ENCODE measurements at regions not wholly inside any gene's neighbourhood (a gene's known extent, or its start where the extent isn't known, plus 50 kb on each side); places are given as distances from the start of the nearest gene placed in this dataset.

DNA sequence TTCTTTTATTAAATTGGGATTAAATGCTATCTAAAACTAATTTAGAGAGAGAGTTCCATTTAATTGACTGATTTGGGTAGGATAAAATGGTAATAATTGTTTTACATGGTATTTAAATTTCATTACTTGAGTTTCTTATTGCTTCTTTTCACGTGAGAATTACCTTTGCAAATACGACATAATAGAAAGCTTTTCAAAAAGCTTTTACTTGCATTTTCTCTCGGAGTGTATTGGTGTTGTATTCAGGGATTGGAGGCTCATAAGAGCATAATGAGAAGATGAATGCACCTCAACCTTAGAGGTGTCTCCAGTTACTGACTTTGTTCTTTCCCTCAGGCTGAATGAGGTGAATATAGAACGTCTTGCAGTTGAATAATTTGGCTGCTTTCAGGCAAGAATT lies 67.4 kb upstream of the CPHXL start:
- no peak overlapping the region for H3K4me3 Mint-ChIP-seq
- H3K4me1 Mint-ChIP-seq, result peaks cover 15% of the 10 kb centered on the region
- TF ChIP-seq, protein P1, sequence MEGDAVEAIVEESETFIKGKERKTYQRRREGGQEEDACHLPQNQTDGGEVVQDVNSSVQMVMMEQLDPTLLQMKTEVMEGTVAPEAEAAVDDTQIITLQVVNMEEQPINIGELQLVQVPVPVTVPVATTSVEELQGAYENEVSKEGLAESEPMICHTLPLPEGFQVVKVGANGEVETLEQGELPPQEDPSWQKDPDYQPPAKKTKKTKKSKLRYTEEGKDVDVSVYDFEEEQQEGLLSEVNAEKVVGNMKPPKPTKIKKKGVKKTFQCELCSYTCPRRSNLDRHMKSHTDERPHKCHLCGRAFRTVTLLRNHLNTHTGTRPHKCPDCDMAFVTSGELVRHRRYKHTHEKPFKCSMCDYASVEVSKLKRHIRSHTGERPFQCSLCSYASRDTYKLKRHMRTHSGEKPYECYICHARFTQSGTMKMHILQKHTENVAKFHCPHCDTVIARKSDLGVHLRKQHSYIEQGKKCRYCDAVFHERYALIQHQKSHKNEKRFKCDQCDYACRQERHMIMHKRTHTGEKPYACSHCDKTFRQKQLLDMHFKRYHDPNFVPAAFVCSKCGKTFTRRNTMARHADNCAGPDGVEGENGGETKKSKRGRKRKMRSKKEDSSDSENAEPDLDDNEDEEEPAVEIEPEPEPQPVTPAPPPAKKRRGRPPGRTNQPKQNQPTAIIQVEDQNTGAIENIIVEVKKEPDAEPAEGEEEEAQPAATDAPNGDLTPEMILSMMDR (IDR thresholded peaks at IDR 0.05; ENCODE audit: unreplicated experiment), result no peak
- H3K9me3 Mint-ChIP-seq, result peaks cover 7% of the 10 kb centered on the region
- peaks cover 14% of the 10 kb centered on the region for H3K27me3 Mint-ChIP-seq (ENCODE audit: low read depth)
- DNase-seq (ENCODE audit: low spot score in 2 of 2, unreplicated experiment in 2 of 2), result no peak
- no peaks in the 10 kb centered on the region for H3K36me3 Mint-ChIP-seq
- no peak overlapping the region for H3K27ac Mint-ChIP-seq

DNA sequence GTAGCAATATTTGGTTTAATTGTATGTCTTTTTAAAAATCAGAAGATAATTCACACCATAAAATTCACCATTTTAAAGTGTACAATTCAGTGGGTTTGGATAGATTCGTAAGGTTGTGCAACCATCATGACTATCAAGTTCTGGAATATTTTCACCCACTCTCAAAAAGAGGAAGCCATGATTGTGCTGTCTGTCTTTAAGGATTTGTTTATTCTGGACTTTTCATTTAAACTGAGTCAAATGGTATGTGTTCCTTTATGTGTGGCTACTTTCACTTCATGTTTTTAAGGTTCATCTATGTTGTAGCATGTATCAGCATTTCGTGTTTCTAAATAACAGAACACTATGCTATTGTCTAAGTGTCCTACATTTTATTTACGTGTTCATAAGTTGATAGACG lies 68.1 kb upstream of the CPHXL start:
- peaks cover 14% of the 10 kb centered on the region for H3K4me1 Mint-ChIP-seq
- no peak overlapping the region for H3K4me3 Mint-ChIP-seq
- peaks cover 7% of the 10 kb centered on the region for H3K9me3 Mint-ChIP-seq
- TF ChIP-seq, protein P1 (IDR thresholded peaks at IDR 0.05; ENCODE audit: unreplicated experiment), result no peak
- H3K27me3 Mint-ChIP-seq (ENCODE audit: low read depth), result peaks cover 14% of the 10 kb centered on the region
- H3K36me3 Mint-ChIP-seq, result no peaks in the 10 kb centered on the region
- no peak for DNase-seq (ENCODE audit: low spot score in 2 of 2, unreplicated experiment in 2 of 2)
- no peak overlapping the region for H3K27ac Mint-ChIP-seq

DNA sequence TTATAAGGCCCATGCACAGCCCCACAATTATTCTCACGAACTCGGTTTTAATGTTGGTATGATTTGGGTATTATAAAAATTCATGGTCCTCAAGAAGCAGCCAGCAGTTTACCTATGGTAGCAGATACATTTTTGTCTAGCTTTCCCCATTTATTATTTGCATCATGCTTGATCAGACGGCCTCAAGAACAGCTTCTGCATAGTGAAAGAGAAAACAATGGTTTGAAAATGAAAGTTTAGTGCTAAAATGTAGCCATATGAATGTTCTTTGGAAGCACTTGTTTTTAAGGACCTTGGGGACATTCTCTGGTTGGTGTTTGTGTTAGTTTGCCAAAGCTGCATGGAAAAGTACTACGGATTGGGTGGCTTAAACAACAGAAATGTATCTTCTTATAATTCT lies 72.4 kb upstream of the CPHXL start:
- H3K27me3 Mint-ChIP-seq (ENCODE audit: low read depth), result peaks cover 10% of the 10 kb centered on the region
- H3K4me1 Mint-ChIP-seq, result peaks cover 8% of the 10 kb centered on the region
- no peaks in the 10 kb centered on the region for H3K36me3 Mint-ChIP-seq
- H3K4me3 Mint-ChIP-seq, result no peak overlapping the region
- no peak for DNase-seq (ENCODE audit: low spot score in 2 of 2, unreplicated experiment in 2 of 2)
- H3K27ac Mint-ChIP-seq, result no peak overlapping the region
- H3K9me3 Mint-ChIP-seq, result peaks cover 7% of the 10 kb centered on the region
- TF ChIP-seq, protein P1 (IDR thresholded peaks at IDR 0.05; ENCODE audit: unreplicated experiment), result no peak

DNA sequence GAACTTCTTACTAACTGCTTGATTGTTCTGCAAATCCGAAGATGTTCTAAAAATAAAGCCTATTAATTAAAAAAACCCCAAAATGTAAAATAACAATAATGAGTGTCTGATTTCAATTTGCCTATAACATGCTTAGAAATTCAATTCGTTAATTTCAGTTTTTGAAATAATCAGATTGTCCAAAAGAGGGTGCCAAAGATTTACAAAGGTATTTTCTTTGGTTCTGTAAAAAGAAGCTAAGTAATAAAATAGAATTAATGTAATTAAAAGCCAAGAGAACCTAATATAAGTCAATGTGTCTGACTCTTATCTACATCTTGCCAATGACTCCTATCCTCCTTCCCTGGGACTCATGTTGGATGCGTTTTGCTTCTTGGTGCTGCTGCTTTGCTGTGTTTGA lies 75.0 kb upstream of the CPHXL start:
- Mint-ChIP-seq H3K27ac (no peak overlapping the region), H3K36me3 (no peaks in the 10 kb centered on the region), H3K4me3 (no peak overlapping the region), H3K9me3 (peaks cover 2% of the 10 kb centered on the region), H3K4me1 (no peaks in the 10 kb centered on the region), H3K27me3 (ENCODE audit: low read depth) (peaks cover 22% of the 10 kb centered on the region)
- no peak for DNase-seq (ENCODE audit: low spot score in 2 of 2, unreplicated experiment in 2 of 2)
- TF ChIP-seq, protein P1 (IDR thresholded peaks at IDR 0.05; ENCODE audit: unreplicated experiment), result peak; percentile 19

DNA sequence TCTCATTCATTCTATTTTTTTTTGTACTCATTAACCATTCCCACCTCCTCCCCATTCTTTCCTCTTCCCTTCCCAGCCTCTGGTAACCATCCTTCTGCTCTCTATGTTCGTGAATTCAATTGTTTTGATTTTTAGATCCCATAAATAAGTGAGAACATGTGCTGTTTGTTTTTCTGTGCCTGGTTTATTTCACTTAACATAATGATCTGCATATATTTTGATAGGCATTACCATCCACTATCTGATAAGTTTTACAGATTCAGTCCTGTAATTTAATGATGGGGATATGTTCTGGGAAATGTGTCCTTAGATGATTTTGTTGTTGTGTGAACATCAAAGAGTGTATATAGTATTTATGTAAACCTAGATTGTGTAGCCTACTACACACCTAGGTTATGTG lies 77.5 kb upstream of the CPHXL start:
- H3K9me3 Mint-ChIP-seq, result no peaks in the 10 kb centered on the region
- TF ChIP-seq, protein P1 (IDR thresholded peaks at IDR 0.05; ENCODE audit: unreplicated experiment), result no peak
- H3K36me3 Mint-ChIP-seq, result no peaks in the 10 kb centered on the region
- no peaks in the 10 kb centered on the region for H3K4me1 Mint-ChIP-seq
- DNase-seq (ENCODE audit: low spot score in 2 of 2, unreplicated experiment in 2 of 2), result no peak
- H3K4me3 Mint-ChIP-seq, result no peak overlapping the region
- peaks cover 20% of the 10 kb centered on the region for H3K27me3 Mint-ChIP-seq (ENCODE audit: low read depth)
- no peak overlapping the region for H3K27ac Mint-ChIP-seq

DNA sequence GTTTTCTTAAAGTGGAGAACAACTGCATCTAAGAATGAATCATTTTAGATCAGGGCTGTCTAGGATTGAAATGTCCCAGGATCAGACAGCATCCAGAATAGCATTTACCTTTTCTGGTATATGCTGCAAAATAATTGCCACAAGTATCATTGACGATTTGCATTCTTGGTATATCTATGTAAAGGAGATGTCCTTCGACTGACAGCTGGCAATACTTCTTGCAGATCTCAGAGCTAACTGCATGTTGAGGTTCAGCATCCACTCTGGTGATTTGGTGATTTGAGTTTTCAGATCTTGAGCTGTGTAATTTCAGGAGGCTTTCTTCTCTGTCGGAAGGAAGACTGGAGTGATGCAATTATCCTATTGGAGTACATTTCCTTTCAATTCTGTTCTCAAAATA lies 78.1 kb upstream of the CPHXL start:
- H3K9me3 Mint-ChIP-seq, result no peaks in the 10 kb centered on the region
- peaks cover 18% of the 10 kb centered on the region for H3K27me3 Mint-ChIP-seq (ENCODE audit: low read depth)
- no peak for DNase-seq (ENCODE audit: low spot score in 2 of 2, unreplicated experiment in 2 of 2)
- no peak overlapping the region for H3K27ac Mint-ChIP-seq
- H3K36me3 Mint-ChIP-seq, result no peaks in the 10 kb centered on the region
- H3K4me3 Mint-ChIP-seq, result no peak overlapping the region
- TF ChIP-seq, protein P1 (IDR thresholded peaks at IDR 0.05; ENCODE audit: unreplicated experiment), result no peak
- H3K4me1 Mint-ChIP-seq, result no peaks in the 10 kb centered on the region

Measured in mesothelial cell of epicardium (in vitro differentiated cells).